Liver (tissue), 8 donors: ENCODE measurements at regions not wholly inside any gene's neighbourhood (a gene's known extent, or its start where the extent isn't known, plus 50 kb on each side); places are given as distances from the start of the nearest gene placed in this dataset.

Source experiments
- DNase-seq: peaks from one replicate; pipeline ENCODE4 v3.0.0-alpha.2; 2017; ENCODE audit warnings: low spot score
- H3K27ac ChIP-seq, 2 donors: one replicate each; pipeline ENCODE4 v1.7.0; 2013; ENCODE audit warnings: inconsistent platforms in 2 of 2, low read length in 2 of 2, control low read depth in 1 of 2, low read depth in 1 of 2, mild to moderate bottlenecking in 1 of 2
- H3K27me3 ChIP-seq, 4 donors: one replicate each; pipeline versions ENCODE4 v1.6.1 to v1.7.0; 2013; ENCODE audit warnings: low read length in 3 of 4, inconsistent platforms in 1 of 4, mild to moderate bottlenecking in 1 of 4, moderate library complexity in 1 of 4; ENCODE audit not compliant: control insufficient read depth in 4 of 4, insufficient read depth in 4 of 4
- H3K36me3 ChIP-seq, 4 donors: one replicate each; pipeline versions ENCODE4 v1.6.1 to v1.7.0; 2013; ENCODE audit warnings: low read length in 3 of 4, mild to moderate bottlenecking in 3 of 4, low read depth in 1 of 4, moderate library complexity in 1 of 4; ENCODE audit not compliant: control insufficient read depth in 4 of 4, insufficient read depth in 3 of 4
- H3K4me1 ChIP-seq, 4 donors: one replicate each; pipeline versions ENCODE4 v1.6.1 to v1.7.0; 2013; ENCODE audit warnings: low read length in 3 of 4, mild to moderate bottlenecking in 3 of 4, moderate library complexity in 1 of 4; ENCODE audit not compliant: control insufficient read depth in 4 of 4, insufficient read depth in 4 of 4
- H3K4me3 ChIP-seq, 3 donors: one replicate each; pipeline versions ENCODE4 v1.6.1 to v1.7.0; 2013; ENCODE audit warnings: low read length in 3 of 3, control low read depth in 1 of 3, low read depth in 1 of 3, mild to moderate bottlenecking in 1 of 3
- H3K9ac ChIP-seq, 2 donors: one replicate each; pipeline ENCODE4 v1.7.0; 2013; ENCODE audit warnings: low read length in 2 of 2, mild to moderate bottlenecking in 2 of 2, moderate library complexity in 2 of 2, control low read depth in 1 of 2, low read depth in 1 of 2
- H3K9me3 ChIP-seq, 4 donors: one replicate each; pipeline versions ENCODE4 v1.6.1 to v1.7.0; 2013; ENCODE audit warnings: low read length in 3 of 4; ENCODE audit not compliant: control insufficient read depth in 4 of 4
- EGR1 ChIP-seq, 2 donors: IDR thresholded peaks; 2 replicates each; pipeline ENCODE4 v1.6.1; 2016 to 2018; ENCODE audit warnings: antibody characterized with exemption in 2 of 2, low read depth in 2 of 2
- FOXA1 ChIP-seq: IDR thresholded peaks from 2 replicates; pipeline ENCODE4 v1.6.1; 2016; ENCODE audit warnings: antibody characterized with exemption
- FOXA2 ChIP-seq: IDR thresholded peaks from 2 replicates; pipeline ENCODE4 v1.6.1; 2016; ENCODE audit warnings: antibody characterized with exemption
- GABPA ChIP-seq, 2 donors: IDR thresholded peaks in 1 of 2; conservative IDR thresholded peaks in 1 of 2; 2 replicates each; pipeline ENCODE4 v1.6.1; 2016; ENCODE audit warnings: antibody characterized with exemption in 2 of 2, mild to moderate bottlenecking in 1 of 2, moderate library complexity in 1 of 2
- HNF4A ChIP-seq, 2 donors: conservative IDR thresholded peaks; 2 replicates each; pipeline ENCODE4 v1.6.1; 2016; ENCODE audit warnings: antibody characterized with exemption in 2 of 2, mild to moderate bottlenecking in 2 of 2
- HNF4G ChIP-seq: IDR thresholded peaks from 2 replicates; pipeline ENCODE4 v1.6.1; 2016; ENCODE audit warnings: antibody characterized with exemption
- JUND ChIP-seq, 2 donors: IDR thresholded peaks; 2 replicates each; pipeline ENCODE4 v1.6.1; 2016; ENCODE audit warnings: antibody characterized with exemption in 2 of 2
- NR2F2 ChIP-seq: IDR thresholded peaks from 2 replicates; pipeline ENCODE4 v1.6.1; 2016; ENCODE audit warnings: antibody characterized with exemption
- RAD21 ChIP-seq, 2 donors: IDR thresholded peaks; 2 replicates each; pipeline ENCODE4 v1.6.1; 2016; ENCODE audit warnings: antibody characterized with exemption in 2 of 2, mild to moderate bottlenecking in 2 of 2
- RXRA ChIP-seq, 2 donors: IDR thresholded peaks; 2 replicates each; pipeline ENCODE4 v1.6.1; 2017 to 2018; ENCODE audit warnings: antibody characterized with exemption in 2 of 2, mild to moderate bottlenecking in 1 of 2
- SP1 ChIP-seq: IDR thresholded peaks from 2 replicates; pipeline ENCODE4 v1.6.1; 2018; ENCODE audit warnings: antibody characterized with exemption, mild to moderate bottlenecking
- TAF1 ChIP-seq: conservative IDR thresholded peaks from 2 replicates; pipeline ENCODE4 v1.6.1; 2016; ENCODE audit warnings: antibody characterized with exemption, mild to moderate bottlenecking
- YY1 ChIP-seq: IDR thresholded peaks from 2 replicates; pipeline ENCODE4 v1.6.1; 2016; ENCODE audit warnings: antibody characterized with exemption, mild to moderate bottlenecking
- WGBS: extraction: QIAGEN DNeasy Blood & Tissue Kit; methylation state at CpG from one replicate; pipeline ENCODE4 v1.1.7; 2013; 5-methylcytosine and 5-hydroxymethylcytosine counted together
- TF ChIP-seq, protein P1 (sequence below): IDR thresholded peaks from 2 replicates; pipeline ENCODE4 v1.6.1; 2016; ENCODE audit warnings: antibody characterized with exemption
- TF ChIP-seq, protein P2 (sequence below): IDR thresholded peaks from 2 replicates; pipeline ENCODE4 v1.6.1; 2016; ENCODE audit warnings: antibody characterized with exemption
- TF ChIP-seq, protein P3 (sequence below): fragments of 150-350 bp; IDR thresholded peaks from 2 replicates; pipeline ENCODE4 v1.5.1; 2017; ENCODE audit warnings: improper control_type of control experiment, low read depth, low read length; ENCODE audit not compliant: missing input control
- TF ChIP-seq, protein P4 (sequence below): IDR thresholded peaks from 2 replicates; pipeline ENCODE4 v1.6.1; 2016; ENCODE audit warnings: antibody characterized with exemption, mild to moderate bottlenecking
- TF ChIP-seq, protein P5 (sequence below): IDR thresholded peaks from 2 replicates; pipeline ENCODE4 v1.6.1; 2016; ENCODE audit warnings: antibody characterized with exemption
- donor health status: healthy.
- donor health status: healthy.
- donor health status: healthy.
- donor health status: healthy.
- donor health status: healthy.

DNA sequence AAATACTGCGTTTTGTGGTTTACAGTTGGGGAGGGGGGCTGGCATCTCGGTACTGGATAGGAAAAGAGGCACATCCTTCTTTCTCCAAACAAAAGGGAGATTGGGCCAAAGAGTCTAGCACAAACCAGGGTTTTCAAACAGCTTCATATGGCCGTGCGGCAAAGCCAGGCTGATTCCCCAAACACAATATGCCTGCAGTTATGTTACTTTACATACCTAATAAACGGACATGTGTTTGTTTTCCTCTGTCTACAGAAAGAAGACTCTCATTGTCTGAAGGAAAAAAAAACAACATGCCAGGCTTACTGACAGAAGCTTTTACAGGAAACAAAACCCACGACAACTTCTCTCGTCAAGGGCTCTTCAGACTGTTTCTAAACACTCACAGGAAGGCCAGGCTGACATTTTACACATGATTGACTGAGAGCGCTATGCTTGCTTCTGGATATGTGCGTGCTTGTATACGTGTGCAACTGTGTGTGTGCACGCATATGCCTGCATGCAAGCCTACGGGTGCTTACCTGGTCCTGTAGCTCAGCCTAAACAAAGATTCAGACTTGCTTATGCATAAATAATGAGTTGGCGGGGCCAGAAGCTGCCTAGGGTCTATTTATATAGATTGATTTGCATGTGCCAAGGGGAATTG, 461.0 kb upstream of the C16orf82 start:
- 68% methylated on average over 13 of the region's 13 CpGs for WGBS
- H3K36me3 ChIP-seq: no peaks in the 10 kb centered on the region
- TF ChIP-seq TAF1 (no peak), EGR1 (IDR thresholded peaks at IDR 0.05; ENCODE audit: low read depth in 2 of 2) (no peak), FOXA2 (no peak)
- no peak overlapping the region for H3K27ac ChIP-seq
- H3K4me1 ChIP-seq: no peaks in the 10 kb centered on the region
- peaks cover 0 to 5% (median 4%) of the 10 kb centered on the region in 4 donors for H3K27me3 ChIP-seq
- no peak for DNase-seq
- no peak overlapping the region for H3K9ac ChIP-seq
- no peak overlapping the region for H3K4me3 ChIP-seq
- H3K9me3 ChIP-seq: no peaks in the 10 kb centered on the region

DNA sequence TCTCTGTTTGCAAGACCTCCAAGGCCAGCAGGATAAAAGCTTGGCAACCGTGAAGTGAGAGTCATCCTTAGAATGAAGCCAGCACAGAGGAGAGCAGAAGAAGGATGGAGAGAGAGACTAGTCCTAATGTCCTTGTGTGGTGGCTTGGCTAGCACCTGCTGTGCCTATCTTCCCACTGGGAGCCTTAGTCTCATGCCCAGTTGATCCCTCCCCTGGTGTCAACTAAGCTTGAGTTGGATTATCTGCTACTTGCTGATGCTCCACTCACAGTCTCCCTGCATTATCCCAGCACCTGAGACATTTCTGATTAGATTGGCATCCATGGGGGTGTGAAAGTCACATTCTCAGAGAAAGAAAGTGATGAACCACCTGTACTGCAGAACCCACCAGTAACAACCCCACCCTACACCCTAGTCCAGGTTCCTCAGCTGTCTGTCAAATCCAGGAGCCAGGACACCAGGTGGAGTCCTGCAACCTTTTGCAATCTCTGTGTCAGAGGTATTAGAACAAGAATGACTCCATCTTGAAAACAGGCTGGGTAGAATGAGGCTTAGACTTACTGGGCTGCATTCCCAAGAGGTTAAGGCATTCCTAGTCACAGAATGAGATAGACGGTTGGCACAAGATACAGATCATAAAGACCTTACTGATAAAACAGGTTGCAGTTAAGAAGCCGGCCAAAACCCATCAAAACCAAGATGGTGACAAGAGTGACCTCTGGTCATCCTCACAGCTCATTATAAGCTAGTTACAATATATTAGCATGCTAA, 460.2 kb upstream of the C16orf82 start:
- WGBS: 70% methylated on average over 3 of the region's 3 CpGs

More for the DNA sequence above, 460.2 kb upstream of the C16orf82 start:
- Histone ChIP-seq H3K27ac (no peak overlapping the region), H3K36me3 (no peaks in the 10 kb centered on the region), H3K4me1 (no peaks in the 10 kb centered on the region), H3K27me3 (peaks cover 0 to 6% (median 4%) of the 10 kb centered on the region in 4 donors), H3K4me3 (no peak overlapping the region), H3K9me3 (no peaks in the 10 kb centered on the region), H3K9ac (no peak overlapping the region)
- TF ChIP-seq SP1: no peak
- no peak for TF ChIP-seq RAD21 (IDR thresholded peaks at IDR 0.05)
- TF ChIP-seq EGR1 (IDR thresholded peaks at IDR 0.05; ENCODE audit: low read depth in 2 of 2): no peak
- no peak for TF ChIP-seq TAF1
- TF ChIP-seq HNF4A (conservative IDR thresholded peaks at IDR 0.05): no peak
- TF ChIP-seq, protein P1, sequence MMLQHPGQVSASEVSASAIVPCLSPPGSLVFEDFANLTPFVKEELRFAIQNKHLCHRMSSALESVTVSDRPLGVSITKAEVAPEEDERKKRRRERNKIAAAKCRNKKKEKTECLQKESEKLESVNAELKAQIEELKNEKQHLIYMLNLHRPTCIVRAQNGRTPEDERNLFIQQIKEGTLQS: no peak
- TF ChIP-seq, protein P2, sequence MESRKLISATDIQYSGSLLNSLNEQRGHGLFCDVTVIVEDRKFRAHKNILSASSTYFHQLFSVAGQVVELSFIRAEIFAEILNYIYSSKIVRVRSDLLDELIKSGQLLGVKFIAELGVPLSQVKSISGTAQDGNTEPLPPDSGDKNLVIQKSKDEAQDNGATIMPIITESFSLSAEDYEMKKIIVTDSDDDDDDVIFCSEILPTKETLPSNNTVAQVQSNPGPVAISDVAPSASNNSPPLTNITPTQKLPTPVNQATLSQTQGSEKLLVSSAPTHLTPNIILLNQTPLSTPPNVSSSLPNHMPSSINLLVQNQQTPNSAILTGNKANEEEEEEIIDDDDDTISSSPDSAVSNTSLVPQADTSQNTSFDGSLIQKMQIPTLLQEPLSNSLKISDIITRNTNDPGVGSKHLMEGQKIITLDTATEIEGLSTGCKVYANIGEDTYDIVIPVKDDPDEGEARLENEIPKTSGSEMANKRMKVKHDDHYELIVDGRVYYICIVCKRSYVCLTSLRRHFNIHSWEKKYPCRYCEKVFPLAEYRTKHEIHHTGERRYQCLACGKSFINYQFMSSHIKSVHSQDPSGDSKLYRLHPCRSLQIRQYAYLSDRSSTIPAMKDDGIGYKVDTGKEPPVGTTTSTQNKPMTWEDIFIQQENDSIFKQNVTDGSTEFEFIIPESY: no peak
- TF ChIP-seq YY1: no peak
- TF ChIP-seq, protein P3, sequence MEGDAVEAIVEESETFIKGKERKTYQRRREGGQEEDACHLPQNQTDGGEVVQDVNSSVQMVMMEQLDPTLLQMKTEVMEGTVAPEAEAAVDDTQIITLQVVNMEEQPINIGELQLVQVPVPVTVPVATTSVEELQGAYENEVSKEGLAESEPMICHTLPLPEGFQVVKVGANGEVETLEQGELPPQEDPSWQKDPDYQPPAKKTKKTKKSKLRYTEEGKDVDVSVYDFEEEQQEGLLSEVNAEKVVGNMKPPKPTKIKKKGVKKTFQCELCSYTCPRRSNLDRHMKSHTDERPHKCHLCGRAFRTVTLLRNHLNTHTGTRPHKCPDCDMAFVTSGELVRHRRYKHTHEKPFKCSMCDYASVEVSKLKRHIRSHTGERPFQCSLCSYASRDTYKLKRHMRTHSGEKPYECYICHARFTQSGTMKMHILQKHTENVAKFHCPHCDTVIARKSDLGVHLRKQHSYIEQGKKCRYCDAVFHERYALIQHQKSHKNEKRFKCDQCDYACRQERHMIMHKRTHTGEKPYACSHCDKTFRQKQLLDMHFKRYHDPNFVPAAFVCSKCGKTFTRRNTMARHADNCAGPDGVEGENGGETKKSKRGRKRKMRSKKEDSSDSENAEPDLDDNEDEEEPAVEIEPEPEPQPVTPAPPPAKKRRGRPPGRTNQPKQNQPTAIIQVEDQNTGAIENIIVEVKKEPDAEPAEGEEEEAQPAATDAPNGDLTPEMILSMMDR: no peak
- TF ChIP-seq FOXA2: no peak
- TF ChIP-seq RXRA (IDR thresholded peaks at IDR 0.05): no peak
- no peak for TF ChIP-seq GABPA (IDR thresholded peaks at IDR 0.05 in 1 of 2, conservative IDR thresholded peaks at IDR 0.05 in 1 of 2)
- no peak for TF ChIP-seq HNF4G
- TF ChIP-seq, protein P4, sequence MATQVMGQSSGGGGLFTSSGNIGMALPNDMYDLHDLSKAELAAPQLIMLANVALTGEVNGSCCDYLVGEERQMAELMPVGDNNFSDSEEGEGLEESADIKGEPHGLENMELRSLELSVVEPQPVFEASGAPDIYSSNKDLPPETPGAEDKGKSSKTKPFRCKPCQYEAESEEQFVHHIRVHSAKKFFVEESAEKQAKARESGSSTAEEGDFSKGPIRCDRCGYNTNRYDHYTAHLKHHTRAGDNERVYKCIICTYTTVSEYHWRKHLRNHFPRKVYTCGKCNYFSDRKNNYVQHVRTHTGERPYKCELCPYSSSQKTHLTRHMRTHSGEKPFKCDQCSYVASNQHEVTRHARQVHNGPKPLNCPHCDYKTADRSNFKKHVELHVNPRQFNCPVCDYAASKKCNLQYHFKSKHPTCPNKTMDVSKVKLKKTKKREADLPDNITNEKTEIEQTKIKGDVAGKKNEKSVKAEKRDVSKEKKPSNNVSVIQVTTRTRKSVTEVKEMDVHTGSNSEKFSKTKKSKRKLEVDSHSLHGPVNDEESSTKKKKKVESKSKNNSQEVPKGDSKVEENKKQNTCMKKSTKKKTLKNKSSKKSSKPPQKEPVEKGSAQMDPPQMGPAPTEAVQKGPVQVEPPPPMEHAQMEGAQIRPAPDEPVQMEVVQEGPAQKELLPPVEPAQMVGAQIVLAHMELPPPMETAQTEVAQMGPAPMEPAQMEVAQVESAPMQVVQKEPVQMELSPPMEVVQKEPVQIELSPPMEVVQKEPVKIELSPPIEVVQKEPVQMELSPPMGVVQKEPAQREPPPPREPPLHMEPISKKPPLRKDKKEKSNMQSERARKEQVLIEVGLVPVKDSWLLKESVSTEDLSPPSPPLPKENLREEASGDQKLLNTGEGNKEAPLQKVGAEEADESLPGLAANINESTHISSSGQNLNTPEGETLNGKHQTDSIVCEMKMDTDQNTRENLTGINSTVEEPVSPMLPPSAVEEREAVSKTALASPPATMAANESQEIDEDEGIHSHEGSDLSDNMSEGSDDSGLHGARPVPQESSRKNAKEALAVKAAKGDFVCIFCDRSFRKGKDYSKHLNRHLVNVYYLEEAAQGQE: no peak
- TF ChIP-seq FOXA1: no peak
- TF ChIP-seq, protein P5, sequence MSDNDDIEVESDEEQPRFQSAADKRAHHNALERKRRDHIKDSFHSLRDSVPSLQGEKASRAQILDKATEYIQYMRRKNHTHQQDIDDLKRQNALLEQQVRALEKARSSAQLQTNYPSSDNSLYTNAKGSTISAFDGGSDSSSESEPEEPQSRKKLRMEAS: no peak
- TF ChIP-seq NR2F2: no peak
- no peak for TF ChIP-seq JUND (IDR thresholded peaks at IDR 0.05)
- no peak for DNase-seq
